GM19372 (cell line): ENCODE measurements at regions not wholly inside any gene's neighbourhood (a gene's known extent, or its start where the extent isn't known, plus 50 kb on each side); places are given as distances from the start of the nearest gene placed in this dataset.
"Not testable (repeated sequence)": the region's sequence is repeated elsewhere in the genome, so short reads cannot be mapped to it uniquely, and the experiment has no call there.

Source experiments
- ATAC-seq: cut with Tn5 transposase; IDR thresholded peaks from one replicate; pipeline ENCODE4 v1.9.1; 2021; ENCODE audit warnings: mild to moderate bottlenecking, low read depth, moderate library complexity; ENCODE audit not compliant: unreplicated experiment

- ATAC-seq, result no peak
Measured at GRCh38 chr12:75742048-75742447, 230.6 kb upstream of the KRR1 start.

GRCh38 chr12:75739912-75740311 is 228.5 kb upstream of the KRR1 start:
- ATAC-seq, result no peak

GRCh38 chr12:75739098-75739497 is 227.7 kb upstream of the KRR1 start:
- not testable (repeated sequence) for ATAC-seq

GRCh38 chr12:75738486-75738885 is 227.1 kb upstream of the KRR1 start:
- ATAC-seq, result peak; percentile 97

GRCh38 chr12:75735853-75736252 is 224.4 kb upstream of the KRR1 start:
- no peak for ATAC-seq

- ATAC-seq, result no peak
Measured at GRCh38 chr12:75728826-75729225, 217.4 kb upstream of the KRR1 start.

- no peak for ATAC-seq
Measured at GRCh38 chr12:75727577-75727976, 216.2 kb upstream of the KRR1 start.

GRCh38 chr12:75725521-75726111 is 214.2 kb upstream of the KRR1 start:
- no peak for ATAC-seq

GRCh38 chr12:75724928-75725312 is 213.5 kb upstream of the KRR1 start:
- ATAC-seq, result no peak

GRCh38 chr12:75724307-75724927 is 213.0 kb upstream of the KRR1 start:
- ATAC-seq, result no peak

GRCh38 chr12:75722714-75723200 is 211.3 kb upstream of the KRR1 start:
- ATAC-seq, result peak; percentile 74

GRCh38 chr12:75721796-75722195 is 210.4 kb upstream of the KRR1 start:
- no peak for ATAC-seq

GRCh38 chr12:75720812-75721641 is 209.6 kb upstream of the KRR1 start:
- ATAC-seq, result no peak

- no peak for ATAC-seq
Measured at GRCh38 chr12:75717902-75718301, 206.5 kb upstream of the KRR1 start.

- no peak for ATAC-seq
Measured at GRCh38 chr12:75716291-75717025, 205.0 kb upstream of the KRR1 start.

GRCh38 chr12:75715682-75716081 is 204.3 kb upstream of the KRR1 start:
- no peak for ATAC-seq

GRCh38 chr12:75715323-75715644 is 203.9 kb upstream of the KRR1 start:
- ATAC-seq, result no peak

GRCh38 chr12:75714462-75715322 is 203.3 kb upstream of the KRR1 start:
- ATAC-seq, result no peak

- no peak for ATAC-seq
Measured at GRCh38 chr12:75713434-75713833, 202.0 kb upstream of the KRR1 start.

- no peak for ATAC-seq
Measured at GRCh38 chr12:75712223-75712622, 200.8 kb upstream of the KRR1 start.
